Upper lobe of right lung (tissue), 1 donor: ENCODE measurements at regions not wholly inside any gene's neighbourhood (a gene's known extent, or its start where the extent isn't known, plus 50 kb on each side); places are given as distances from the start of the nearest gene placed in this dataset.

Source experiments
- ATAC-seq: fragments of 200-7000 bp; cut with Tn5 transposase; one replicate; pipeline ENCODE4 v1.9.1; 2020; ENCODE audit warnings: mild to moderate bottlenecking, moderate library complexity
- DNase-seq: peaks from one replicate; pipeline ENCODE4 v3.0.0-alpha.2; 2020
- H3K27ac ChIP-seq: fragments of 200-600 bp; one replicate; pipeline ENCODE4 v1.8.0; 2022
- H3K27me3 ChIP-seq: fragments of 200-600 bp; one replicate; pipeline ENCODE4 v1.8.0; 2022; ENCODE audit warnings: mild to moderate bottlenecking
- H3K36me3 ChIP-seq: fragments of 200-600 bp; one replicate; pipeline ENCODE4 v1.8.0; 2022
- H3K4me1 ChIP-seq: fragments of 200-600 bp; one replicate; pipeline ENCODE4 v1.8.0; 2022
- H3K4me3 ChIP-seq: fragments of 200-600 bp; one replicate; pipeline ENCODE4 v1.8.0; 2022; ENCODE audit warnings: mild to moderate bottlenecking
- H3K9me3 ChIP-seq: fragments of 200-600 bp; one replicate; pipeline ENCODE4 v1.8.0; 2022
- intact Hi-C: fragments of 100-400 bp; cut with DNase I; formaldehyde crosslinking; loops from one replicate; pipeline ENCODE4 v1.11.0; 2022
- TF ChIP-seq, protein P1 (sequence below): fragments of 200-600 bp; IDR thresholded peaks from one replicate; pipeline ENCODE4 v1.8.0; 2022; ENCODE audit warnings: antibody characterized with exemption
- donor health status: DM: no; HTN: yes; CAD: no; lungs with severe emphysema.

DNA sequence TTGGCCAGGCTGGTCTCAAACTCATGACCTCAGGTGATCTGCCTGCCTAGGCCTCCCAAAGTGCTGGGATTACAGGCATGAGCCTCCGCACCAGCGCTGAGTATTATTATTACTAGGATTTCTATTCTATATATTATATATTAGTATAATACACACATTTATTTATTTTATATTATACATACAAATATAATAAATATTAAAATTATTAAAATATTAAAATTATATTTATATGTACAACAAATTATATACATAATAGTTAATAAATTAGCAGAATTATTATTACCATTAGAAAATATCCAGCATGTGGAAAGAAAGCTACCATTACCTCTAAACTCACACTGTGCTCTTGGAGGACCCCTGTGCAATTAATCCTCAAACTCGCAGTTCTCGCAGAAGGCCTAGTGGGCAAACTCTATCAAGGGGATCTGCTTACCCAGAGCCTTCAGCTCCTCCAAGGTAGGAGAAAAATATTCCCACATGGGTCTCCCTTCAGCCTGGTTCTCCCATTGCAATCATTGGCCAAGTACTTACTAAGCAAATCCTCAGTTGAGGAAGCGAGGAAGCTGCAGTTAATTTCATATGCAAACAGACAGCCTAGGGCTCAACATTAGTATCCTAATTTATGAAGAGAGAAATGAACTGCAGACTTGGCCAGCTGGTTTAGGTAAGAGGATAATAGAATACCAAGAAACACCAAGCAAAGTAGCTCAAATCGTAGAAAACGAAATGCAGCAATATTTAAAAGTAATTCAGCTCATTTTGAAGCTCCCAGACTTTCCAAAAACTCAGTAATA, 241.4 kb upstream of the IRX5 start:
- TF ChIP-seq, protein P1, sequence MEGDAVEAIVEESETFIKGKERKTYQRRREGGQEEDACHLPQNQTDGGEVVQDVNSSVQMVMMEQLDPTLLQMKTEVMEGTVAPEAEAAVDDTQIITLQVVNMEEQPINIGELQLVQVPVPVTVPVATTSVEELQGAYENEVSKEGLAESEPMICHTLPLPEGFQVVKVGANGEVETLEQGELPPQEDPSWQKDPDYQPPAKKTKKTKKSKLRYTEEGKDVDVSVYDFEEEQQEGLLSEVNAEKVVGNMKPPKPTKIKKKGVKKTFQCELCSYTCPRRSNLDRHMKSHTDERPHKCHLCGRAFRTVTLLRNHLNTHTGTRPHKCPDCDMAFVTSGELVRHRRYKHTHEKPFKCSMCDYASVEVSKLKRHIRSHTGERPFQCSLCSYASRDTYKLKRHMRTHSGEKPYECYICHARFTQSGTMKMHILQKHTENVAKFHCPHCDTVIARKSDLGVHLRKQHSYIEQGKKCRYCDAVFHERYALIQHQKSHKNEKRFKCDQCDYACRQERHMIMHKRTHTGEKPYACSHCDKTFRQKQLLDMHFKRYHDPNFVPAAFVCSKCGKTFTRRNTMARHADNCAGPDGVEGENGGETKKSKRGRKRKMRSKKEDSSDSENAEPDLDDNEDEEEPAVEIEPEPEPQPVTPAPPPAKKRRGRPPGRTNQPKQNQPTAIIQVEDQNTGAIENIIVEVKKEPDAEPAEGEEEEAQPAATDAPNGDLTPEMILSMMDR = no peak
- Histone ChIP-seq H3K27ac (no peak overlapping the region), H3K27me3 (no peaks in the 10 kb centered on the region), H3K9me3 (no peaks in the 10 kb centered on the region), H3K4me3 (no peak overlapping the region), H3K36me3 (no peaks in the 10 kb centered on the region), H3K4me1 (no peaks in the 10 kb centered on the region)
- ATAC-seq (no peak), DNase-seq (no peak)
- intact Hi-C loops = no loop called here

DNA sequence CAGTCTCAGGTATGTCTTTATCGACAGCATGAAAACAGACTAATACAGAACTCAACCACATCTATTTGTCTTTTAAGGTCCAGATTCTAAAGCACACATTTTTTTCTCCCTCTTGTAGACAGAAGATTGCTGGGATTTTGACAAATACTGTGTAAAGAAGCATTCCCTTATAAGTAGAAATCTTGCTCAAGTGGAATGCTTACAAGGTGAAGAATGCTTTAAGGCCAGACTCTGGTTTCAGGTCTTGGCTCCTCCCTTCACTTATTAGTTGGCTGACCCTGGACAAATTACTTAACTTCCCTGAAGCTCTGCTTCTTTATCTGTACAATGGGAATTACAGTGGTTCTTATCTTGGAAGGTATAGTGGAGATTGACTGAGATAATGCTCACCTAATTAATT, 242.3 kb upstream of the IRX5 start:
- no peak overlapping the region for H3K27ac ChIP-seq
- no peak for ATAC-seq
- H3K36me3 ChIP-seq = no peaks in the 10 kb centered on the region
- no peaks in the 10 kb centered on the region for H3K9me3 ChIP-seq
- no peak for DNase-seq
- H3K4me3 ChIP-seq = no peak overlapping the region
- TF ChIP-seq, protein P1 = no peak
- intact Hi-C loops = no loop called here
- no peaks in the 10 kb centered on the region for H3K27me3 ChIP-seq
- no peaks in the 10 kb centered on the region for H3K4me1 ChIP-seq

DNA sequence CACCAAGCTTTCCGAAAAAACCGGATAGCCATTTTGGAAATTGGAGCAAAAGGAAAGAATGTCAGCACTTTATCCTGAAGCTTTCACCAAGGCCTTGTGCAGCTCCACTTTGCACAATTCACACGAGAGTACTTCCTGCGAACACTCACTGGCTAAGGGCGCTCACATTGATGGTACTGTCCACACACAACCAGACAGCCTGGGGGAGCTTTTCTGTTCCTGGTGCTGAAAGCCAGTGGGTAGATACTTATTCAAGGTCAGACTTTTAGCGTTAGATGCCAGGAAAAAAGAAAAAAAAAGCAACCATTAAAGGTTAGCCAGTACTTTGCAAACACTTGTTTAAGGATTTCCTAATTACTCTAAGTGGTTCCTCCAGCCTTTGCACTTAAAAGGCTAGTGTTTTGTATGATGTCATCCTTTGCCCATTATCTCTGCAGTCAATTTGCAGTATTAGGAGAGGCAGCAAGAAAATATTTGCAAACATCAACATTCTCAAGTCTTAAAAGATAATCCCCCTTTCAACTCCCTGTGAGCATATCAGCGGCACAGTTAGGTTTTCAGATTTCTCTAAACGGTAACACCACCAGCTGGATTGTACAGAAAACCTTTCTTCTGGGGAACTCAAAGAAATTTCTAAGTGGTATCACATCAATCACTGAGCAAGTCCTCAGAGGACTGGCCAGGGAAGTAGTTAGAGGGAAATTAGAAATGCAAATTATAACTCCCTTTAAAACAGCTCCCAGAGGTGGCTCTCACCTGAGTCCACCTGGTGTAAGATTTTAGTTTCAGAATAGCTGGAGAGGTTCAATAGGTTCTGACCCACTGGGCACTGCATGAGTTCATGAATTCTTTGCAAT, 243.4 kb upstream of the IRX5 start:
- Histone ChIP-seq H3K27me3 (no peaks in the 10 kb centered on the region), H3K4me1 (no peaks in the 10 kb centered on the region), H3K27ac (no peak overlapping the region), H3K4me3 (no peak overlapping the region), H3K36me3 (no peaks in the 10 kb centered on the region), H3K9me3 (no peaks in the 10 kb centered on the region)
- TF ChIP-seq, protein P1 = no peak
- ATAC-seq (peak; percentile 86), DNase-seq (no peak)
- intact Hi-C loops = no loop called here

DNA sequence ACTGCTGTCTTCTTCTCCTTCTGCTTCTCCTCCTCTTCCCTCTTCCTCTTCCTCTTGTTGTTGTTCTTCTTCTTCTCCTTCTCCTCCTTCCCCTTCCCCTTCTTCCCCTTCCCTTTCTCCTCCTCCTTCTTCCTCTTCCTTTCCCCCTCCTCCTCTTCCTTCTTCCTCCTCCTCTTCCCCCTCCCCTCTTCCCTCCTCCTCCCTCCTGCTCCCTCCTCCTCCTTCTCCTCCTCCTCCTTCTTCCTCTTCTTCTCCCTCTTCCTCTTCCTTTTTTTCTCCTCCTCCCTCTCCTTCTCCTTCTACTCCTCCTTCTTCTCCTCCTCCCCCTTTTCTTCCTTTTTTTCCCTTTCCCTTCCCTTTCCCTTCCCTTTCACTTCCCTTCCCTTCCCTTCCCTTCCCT, 245.0 kb upstream of the IRX5 start:
- no peaks in the 10 kb centered on the region for H3K36me3 ChIP-seq

DNA sequence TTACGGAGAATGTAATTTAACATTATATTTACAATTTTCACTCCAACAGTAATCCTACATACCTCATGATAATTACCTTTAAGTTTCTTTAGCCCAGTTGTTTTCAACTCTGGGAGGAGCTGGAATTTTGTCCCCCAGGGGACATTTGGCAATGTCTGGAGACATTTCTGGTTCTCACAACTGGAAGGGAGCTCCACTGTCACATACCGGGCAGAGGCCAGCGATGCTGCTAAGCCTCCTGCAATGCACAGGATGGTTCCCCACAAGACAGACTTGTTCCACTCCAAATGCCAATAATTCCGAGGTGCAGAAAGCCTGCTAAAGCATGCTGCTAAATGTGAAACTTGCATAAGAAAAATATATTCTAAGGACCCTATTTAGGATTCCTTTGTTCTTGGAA, 251.1 kb upstream of the IRX5 start:
- Histone ChIP-seq H3K27ac (no peak overlapping the region), H3K4me3 (no peak overlapping the region), H3K36me3 (no peaks in the 10 kb centered on the region), H3K9me3 (no peaks in the 10 kb centered on the region), H3K4me1 (no peaks in the 10 kb centered on the region), H3K27me3 (no peaks in the 10 kb centered on the region)
- ATAC-seq = no peak
- DNase-seq = no peak
- TF ChIP-seq, protein P1 = no peak
- intact Hi-C loops = no loop called here

More for the DNA sequence above, 245.0 kb upstream of the IRX5 start:
- intact Hi-C loops = no loop called here
- H3K27ac ChIP-seq = no peak overlapping the region
- H3K9me3 ChIP-seq = no peaks in the 10 kb centered on the region
- ATAC-seq (no peak), DNase-seq (no peak)
- no peaks in the 10 kb centered on the region for H3K4me1 ChIP-seq
- H3K4me3 ChIP-seq = no peak overlapping the region
- TF ChIP-seq, protein P1 = no peak
- no peaks in the 10 kb centered on the region for H3K27me3 ChIP-seq
